DOHH2 (cell line): ENCODE measurements at regions not wholly inside any gene's neighbourhood (a gene's known extent, or its start where the extent isn't known, plus 50 kb on each side); places are given as distances from the start of the nearest gene placed in this dataset.

Source experiments
- EZH2phosphoT487 ChIP-seq: fragments of 200-600 bp; sonication (generic); IDR thresholded peaks from 2 replicates; pipeline ENCODE4 v1.6.1; 2017; ENCODE audit warnings: borderline replicate concordance, mild to moderate bottlenecking, antibody characterized with exemption, low read length, moderate library complexity, mixed read lengths
- TF ChIP-seq, protein P1 (sequence below): fragments of 200-600 bp; sonication (generic); IDR thresholded peaks from one replicate; pipeline ENCODE4 v1.5.1; 2014; ENCODE audit warnings: antibody characterized with exemption, mild to moderate bottlenecking, low read depth, low read length; ENCODE audit not compliant: poor library complexity, severe bottlenecking

DNA sequence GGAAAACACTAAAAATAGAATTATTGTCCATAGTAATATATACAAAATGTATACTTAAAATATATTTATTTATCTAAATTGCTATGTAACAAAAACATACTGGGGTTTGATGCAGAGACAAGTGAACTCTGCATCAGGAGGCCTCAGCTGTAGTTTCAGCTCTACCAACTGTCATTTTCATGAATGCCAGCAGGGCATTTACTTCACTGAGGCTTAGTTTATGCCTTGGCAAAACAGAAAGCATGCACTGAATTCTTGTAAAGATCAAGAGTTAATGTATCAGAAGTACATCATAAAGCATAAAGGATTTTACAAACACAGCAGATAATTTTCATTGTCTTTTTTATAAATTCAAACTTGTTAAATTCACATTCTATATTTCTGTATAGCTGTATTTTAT is 577.0 kb downstream of the C4orf33 start:
- TF ChIP-seq, protein P1, sequence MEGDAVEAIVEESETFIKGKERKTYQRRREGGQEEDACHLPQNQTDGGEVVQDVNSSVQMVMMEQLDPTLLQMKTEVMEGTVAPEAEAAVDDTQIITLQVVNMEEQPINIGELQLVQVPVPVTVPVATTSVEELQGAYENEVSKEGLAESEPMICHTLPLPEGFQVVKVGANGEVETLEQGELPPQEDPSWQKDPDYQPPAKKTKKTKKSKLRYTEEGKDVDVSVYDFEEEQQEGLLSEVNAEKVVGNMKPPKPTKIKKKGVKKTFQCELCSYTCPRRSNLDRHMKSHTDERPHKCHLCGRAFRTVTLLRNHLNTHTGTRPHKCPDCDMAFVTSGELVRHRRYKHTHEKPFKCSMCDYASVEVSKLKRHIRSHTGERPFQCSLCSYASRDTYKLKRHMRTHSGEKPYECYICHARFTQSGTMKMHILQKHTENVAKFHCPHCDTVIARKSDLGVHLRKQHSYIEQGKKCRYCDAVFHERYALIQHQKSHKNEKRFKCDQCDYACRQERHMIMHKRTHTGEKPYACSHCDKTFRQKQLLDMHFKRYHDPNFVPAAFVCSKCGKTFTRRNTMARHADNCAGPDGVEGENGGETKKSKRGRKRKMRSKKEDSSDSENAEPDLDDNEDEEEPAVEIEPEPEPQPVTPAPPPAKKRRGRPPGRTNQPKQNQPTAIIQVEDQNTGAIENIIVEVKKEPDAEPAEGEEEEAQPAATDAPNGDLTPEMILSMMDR, result no peak
- TF ChIP-seq EZH2phosphoT487, result no peak
